NOMO-1 (cell line): ENCODE measurements at regions not wholly inside any gene's neighbourhood (a gene's known extent, or its start where the extent isn't known, plus 50 kb on each side); places are given as distances from the start of the nearest gene placed in this dataset.
"Not testable (repeated sequence)": the region's sequence is repeated elsewhere in the genome, so short reads cannot be mapped to it uniquely, and the experiment has no call there.

Source experiments
- DNase-seq, 2 experiments: peaks; one replicate each; lab custom pipeline; 2025; ENCODE audit not compliant: unreplicated experiment in 2 of 2; lab: John Stamatoyannopoulos, UW

DNA sequence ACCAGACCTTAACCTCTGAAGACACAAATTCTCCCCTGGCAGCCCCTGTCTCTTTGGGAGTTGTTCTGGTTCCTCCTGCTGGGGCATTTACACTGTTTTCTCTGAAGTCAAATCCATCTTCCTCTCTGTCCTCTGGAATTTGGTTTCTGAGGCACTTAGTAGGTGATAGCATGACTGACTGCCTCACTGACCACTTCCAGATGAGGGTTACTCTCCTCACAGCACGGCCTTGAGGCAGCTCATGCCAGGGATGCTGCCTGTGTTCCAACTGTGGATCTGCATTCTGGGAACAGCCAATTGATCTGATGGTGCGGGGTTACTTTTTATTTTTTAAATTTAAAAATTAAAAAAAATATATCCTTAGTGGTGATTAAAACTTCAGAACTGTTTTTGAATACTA, 140.9 kb upstream of the ROPN1 start:
- no peak for DNase-seq

DNA sequence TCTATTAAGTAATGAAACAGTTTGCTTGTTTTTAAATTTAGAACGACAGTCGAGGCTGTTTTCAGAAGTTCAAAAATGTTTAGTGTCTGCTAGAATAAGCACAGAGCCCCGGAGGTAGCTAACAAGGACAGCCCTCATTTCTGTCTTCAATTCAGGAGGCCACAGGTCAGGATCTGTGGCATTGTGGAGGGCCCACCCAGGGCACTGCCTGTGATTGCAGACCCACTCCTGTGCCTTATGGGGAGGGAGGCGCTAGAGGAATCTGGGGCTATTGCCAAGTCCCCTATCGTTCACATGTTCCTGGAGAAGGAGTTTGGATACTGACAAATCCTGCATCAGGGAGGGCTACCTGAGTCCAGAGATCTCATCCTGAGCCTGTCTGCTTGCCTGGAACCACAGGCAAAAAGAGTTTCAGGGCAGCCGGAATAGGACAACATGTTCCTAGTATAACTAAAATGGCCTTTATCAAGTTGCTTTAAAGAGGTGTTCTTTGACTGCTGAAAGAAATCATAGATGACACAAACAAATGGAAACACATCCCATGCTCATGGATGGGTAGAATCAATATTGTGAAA, 141.5 kb upstream of the ROPN1 start:
- DNase-seq: no peak

DNA sequence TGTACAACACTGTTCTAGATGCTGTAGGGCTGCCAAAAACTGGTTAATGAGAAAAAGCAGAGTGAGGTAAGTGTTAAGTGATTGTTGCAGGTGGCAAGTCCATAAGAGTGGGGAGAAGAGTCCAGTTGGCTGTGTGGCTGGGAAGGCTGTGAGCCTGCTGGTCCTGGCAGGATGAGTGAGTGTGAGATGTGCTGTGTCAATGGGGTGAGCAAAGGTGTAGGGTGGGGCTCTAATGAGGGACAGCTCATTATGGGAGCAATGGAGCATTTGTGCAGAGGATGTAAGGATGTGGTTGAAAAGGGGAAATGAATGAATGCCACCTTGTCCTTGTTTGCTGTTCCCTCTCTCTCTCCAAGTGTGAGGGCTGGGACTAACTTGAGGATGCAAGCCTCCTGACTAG, 145.3 kb upstream of the ROPN1 start:
- no peak for DNase-seq

DNA sequence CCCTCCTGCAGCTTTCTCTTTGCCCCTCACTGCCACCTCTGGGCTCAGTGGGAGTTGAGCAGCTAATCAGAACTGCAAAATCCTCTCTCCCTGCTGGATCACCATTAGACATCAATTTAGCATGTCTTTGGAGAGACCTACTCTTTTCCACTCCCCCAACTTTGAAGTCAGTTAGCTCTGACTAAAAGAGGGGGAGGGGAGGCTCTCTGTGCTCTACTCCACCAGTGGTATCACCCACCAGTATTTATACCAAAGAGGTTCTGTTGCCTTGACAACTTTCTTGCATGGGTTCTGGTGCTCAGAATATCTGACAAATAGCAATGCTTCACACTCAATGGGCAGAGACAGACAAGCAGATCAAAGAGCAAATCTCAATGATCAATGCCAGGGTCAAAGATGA, 146.2 kb upstream of the ROPN1 start:
- DNase-seq: no peak

DNA sequence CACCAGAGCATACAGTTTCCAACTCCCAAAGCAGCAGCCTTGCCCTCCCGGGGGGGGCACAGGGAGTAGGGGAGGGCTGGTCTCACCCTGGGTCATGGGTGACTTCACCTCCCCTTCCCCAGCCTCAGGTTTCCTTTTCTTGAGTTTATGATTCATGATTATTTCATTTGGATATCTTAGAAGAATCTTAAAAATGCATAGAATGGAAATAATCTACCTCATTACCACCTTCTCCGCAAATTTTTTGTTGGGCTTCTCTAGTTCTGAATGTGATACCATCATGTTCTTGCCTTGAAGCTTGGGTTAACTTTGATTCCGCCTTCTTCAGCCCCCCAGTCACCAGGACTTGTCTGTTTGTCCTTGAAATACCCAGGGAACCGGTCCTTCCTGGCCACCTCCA, 148.8 kb upstream of the ROPN1 start:
- no peak for DNase-seq

DNA sequence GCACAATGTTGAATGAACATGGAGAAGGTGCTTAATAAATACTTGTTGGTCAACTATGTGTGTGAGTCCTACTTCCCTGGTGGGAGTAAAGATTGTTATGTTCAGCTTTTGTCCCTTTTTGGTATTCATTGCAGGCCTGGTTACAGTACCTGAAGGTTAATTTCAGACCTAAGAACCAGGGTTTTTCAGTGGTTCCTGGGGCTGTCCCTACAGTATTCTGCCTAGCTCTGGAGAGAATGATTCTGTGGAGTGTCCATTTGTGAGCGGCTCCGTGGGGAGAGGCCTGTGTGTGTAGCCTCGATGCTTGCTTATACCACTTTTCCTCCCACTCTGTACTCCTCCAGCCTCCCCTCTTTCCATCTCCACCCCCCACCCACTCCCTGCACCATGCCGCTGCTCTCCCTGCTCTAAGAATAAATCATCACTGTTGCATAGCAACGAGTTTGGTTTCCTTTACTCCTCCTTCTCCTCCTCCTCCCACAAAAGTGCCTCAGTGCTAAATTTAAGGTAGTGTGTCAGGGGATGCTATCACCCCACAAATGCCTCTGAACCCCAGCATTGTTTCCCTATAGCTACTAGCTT, 150.6 kb upstream of the ROPN1 start:
- no peak for DNase-seq

DNA sequence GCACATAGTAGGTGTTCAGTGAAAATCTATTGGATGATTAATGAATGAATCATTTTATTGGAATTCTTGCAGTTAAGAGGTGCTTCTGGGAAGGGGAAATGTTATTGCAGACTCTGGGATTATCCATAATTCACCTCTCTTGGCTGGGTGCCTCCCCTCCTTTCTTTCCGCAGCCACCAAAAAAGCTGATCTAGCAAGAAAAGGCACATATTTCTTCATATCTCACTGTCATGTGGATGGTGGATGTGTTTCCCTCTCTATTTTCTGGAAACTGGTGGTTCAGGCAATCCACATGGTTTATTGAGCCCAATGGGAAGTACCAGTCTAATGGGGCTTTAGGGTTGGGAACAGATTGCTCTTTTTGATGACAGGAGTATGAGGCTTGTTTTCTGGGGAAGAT, 151.1 kb upstream of the ROPN1 start:
- no peak for DNase-seq

DNA sequence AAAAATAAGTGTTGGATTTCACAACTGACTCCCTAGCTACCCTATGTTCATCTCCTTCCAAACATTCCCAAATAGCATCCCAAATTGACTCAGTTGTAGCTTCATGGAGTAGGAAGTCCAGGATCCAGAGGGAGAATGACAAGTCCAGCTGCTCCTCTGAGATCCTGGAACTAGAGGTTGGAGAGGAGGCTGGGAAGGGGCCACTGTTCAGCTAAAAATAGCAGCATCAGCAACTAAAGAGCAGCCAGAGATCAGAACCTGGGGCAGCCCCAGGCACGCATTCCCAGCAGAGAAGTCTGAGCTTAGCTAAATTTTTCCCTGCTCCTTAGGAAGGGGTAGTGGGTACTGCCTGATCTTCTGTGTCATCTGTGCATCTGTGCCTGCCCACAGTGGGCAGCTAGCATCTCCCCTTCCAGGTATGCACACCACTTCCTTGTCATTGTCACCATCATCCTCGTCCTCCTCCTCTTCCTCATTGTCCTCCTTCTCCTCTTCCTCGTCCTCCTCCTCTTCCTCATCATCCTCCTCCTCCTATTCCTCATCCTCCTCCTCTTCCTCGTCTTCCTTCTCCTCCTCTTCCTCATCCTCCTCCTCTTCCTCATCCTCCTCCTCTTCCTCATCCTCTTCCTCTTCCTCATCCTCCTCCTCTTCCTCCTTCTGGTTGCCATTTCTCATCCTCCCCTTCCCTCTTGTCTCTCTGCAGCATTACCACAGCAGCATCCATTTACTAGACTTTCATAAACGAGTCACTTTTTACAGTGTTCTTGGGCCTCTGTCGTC, 152.3 kb upstream of the ROPN1 start:
- no peak for DNase-seq

DNA sequence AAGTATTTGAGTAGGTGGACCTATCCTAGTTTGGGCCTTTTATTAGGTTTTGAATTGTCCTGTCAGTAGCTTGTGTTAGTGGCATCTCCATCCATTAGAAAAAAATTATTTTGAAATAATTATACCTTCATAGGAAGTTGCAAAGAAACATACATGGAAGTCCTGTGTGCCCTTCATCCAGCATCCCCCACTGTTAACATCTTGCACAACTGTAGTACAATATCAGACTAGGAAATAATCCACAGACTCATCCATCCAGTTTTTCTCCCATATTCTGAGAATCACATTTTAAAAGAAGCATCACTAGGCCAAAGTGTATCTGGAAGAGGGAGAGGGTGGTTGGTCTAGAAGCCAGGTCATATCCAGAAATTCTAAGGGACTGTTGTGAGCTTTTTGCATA, 155.5 kb upstream of the ROPN1 start:
- no peak for DNase-seq

DNA sequence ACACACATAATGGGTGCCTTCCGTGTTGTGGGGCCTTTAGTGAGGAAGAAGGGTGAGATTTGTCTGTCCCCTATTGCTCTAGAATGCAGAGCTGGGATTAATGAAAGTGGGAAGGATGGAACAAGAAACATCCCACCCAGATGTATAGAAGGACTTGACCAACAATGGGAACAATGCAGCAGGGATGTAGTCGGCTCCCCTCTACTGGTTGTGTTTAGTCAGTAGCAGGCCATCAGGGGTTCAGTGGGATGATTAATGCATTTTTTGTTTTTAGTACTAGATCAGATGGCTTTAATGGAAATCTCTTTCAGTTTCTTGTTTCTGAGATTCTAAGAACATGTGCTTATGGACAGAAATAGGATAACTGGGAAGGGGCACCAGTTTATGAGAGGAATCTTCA, 156.0 kb upstream of the ROPN1 start:
- no peak for DNase-seq

DNA sequence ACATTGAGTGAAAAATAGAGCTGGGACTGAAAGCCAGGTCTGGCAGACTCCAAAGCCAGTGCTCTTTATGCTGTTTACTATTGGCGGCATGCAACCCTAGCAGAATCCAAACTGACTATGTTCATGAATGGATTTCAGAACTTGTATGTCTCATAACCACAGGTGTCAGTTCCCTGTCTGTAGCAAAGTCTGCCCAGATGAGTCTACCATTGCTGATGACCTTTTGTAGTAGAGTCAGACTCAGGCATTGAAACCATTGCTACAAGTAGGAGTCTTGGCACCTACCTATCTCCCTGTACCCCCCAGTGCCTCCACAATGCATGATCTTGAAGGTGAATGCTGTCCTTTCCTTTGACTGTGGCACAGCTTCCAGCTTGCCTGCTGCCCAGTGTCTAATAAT, 157.2 kb upstream of the ROPN1 start:
- no peak for DNase-seq

DNA sequence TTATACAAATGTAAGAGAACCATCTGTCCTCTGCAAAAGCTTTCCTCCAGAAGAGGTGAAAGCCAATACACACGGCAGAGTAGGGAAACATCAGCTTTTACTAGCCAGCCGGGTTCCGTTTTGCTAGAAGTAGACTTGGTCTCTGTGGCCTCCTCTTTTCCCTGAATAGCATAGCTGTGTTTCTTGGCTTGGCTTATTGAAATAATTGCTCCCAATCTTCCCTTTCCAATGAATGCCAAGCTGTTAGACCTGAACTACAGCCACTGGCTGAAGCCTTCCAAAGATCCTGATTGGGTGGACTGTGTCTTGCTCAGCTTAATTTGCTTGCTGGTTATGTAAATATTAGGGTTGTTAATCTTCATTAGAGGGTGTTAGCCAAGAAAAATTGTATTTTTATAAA, 157.8 kb upstream of the ROPN1 start:
- DNase-seq: no peak

DNA sequence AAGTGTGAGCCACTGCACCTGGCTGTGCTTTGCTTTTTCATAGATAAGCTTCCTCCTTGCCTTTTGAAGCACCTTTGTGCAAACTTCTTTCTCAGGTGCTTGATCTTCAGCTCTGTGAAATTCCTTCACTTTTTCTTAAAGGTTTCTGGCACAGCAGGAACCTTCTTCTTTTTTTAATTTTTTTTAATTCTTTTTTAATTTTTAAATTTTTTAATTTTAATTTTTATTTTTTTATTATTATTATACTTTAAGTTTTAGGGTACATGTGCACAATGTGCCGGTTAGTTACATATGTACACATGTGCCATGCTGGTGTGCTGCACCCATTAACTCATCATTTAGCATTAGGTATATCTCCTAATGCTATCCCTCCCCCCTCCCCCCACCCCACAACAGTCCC, 161.0 kb upstream of the ROPN1 start:
- DNase-seq: not testable (repeated sequence)

DNA sequence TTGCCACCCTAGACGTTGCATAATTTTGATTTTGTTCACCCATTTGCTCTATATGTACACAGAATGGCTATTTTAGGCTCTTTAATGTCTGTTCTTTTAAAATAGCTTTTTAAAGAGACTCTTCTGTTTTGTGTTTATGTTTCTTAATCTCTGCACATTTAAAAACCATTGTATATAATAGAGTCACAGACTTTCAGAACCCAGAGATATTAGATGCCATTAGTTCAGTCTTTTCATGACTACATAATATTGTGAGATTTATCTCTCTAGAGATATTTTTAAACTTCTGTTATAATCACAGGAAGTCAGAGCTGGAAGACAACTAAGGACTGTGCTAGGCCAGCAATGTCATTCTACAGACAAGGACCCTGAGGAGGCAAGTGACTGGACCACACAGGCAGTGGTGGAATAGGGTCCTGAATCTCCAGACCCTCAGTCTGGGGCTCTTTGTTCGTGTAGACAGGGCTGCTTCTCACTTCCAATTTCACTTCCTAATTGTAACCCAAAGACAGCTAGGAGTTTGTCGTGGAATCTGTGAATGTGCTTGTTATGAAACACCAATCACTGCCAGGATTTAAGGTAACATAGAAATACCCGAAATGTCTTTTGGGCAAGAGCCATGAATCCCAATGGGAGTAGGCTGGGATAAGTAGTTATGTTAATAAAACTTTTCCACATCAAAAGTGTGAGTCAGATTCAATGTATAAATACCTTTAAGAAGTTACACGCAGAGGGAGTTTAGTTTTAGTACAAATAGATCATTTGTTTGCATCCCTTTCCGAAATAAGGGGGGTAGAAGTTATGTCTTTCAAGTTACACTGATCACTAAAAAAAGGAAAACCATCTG, 165.2 kb upstream of the ROPN1 start:
- no peak for DNase-seq

DNA sequence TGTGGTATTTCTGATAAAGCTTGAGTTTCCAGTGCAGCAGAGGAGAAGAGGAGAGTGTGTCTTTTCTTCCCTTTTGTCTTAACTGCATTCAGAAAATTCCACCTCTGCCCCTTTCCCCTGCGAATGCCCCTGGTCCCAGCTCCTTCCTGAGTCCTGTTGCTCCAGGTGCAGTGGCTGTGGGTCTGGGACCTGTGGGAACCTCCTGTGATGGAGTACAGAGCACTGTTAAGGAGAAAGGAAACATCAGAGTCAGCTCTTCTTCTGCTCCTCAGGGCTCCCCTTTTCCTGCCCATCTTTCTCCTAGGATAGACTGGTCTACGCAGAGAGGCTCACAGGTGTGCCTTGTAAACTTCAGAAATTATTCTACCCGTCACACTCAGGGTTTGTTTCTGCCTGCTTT, 165.8 kb upstream of the ROPN1 start:
- DNase-seq: no peak

DNA sequence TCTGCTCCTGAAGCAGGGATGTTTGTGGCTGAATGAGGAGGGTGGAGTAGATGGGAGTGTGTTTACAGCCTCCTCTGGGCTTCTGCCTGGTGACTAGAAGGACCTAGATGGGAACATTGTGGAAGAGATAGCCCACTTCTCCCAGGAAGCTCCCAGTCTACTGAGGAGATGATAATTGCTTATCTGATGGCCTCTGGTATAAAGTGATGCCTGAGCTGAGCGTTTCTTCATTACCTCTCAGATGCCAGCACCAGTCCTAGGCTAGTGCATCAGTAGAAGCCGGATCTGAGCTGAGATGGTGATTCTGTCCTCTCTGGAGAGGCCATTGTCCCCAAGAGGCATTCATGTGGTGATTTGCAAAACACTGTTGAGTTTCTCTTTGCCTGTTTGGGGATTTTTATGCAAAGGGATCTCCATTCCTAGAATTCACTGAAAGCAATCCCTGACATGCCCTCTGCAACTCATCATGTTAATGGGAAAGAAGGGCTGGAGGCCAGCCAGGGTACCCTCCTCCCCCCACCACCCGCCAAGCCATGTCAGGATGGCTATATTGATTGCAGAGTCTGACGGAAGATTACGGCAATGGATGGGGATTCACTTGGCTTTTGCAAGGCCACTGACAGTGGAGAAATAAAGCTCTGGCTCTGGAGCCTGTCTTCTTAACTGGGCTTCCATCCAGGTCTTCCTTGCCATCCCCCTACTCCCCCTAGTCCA, 166.4 kb upstream of the ROPN1 start:
- no peak for DNase-seq

DNA sequence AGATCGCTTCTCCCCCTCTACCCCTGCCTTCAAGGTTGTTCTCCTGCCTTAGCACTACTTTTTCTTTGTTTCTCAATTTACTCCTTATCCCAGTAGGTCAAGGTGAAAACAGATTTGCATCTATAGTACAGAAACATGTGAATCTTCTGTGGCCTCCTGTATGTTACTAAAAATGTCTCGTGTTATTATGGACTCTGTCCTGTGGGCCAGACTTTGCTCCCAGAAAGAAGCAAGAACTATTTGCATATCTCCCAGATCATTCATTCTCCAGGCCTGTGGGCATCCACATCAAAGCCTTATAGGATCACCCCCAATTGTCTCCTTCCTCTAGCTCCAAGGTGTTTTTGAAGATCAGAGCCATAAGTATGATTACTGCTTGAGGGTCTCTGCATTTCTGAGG, 169.5 kb upstream of the ROPN1 start:
- no peak for DNase-seq

DNA sequence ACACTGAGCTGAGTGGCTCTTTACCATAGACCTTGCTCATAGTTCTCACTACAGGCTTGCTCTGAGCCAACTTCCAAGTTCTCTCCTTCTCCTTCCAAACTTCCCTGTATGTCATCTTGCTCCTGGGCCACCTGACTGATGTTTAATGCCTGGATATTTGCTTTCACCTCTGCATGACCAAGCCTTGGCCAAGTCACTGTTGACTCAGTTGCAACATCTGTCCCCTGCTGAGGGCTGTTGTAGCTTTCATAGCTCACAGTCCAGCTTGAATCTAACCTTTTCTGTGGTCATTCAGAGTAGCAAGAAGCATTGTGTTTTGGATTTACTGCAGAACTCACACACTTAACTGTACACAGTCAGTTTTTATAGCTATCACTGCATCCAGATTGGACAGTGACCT, 171.8 kb upstream of the ROPN1 start:
- DNase-seq: no peak

DNA sequence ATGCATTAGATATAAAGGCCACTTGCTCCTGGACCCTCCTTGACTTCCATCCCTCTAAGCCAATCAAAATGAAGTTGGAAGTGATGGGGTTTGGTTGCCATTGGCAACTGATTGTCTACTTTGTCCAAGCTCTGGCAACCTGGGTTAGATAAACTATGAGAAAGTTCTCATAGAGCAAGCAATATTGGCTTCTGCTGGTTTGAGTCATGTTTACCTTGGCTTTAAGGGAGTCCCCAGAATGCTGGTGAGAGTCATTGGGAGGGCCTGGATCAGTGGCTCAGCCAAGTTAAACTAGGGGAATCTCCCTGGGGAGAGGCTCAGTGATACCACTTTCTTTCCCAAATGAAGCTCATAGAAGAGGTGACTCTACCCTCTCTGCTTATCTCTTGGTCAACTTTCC, 176.3 kb upstream of the ROPN1 start:
- DNase-seq: no peak

DNA sequence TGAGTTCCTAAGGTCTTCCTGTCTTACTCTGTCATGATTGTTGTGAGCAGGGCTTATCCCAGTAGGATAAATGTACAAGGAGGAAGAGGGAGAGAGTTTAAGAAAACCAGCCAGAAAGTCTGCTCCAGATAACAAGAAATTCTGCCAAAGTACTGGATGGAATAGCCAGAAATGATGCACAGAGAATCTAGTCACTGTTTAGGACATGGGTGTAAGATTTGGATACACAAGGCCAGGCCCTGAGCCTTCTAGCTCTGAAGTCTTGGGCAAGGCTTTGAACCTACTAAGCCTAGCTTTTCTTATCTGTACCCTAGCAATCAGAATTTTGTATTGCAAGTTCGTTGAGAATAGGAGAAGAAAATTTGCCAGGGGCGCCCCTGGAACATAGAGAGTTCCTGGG, 180.4 kb upstream of the ROPN1 start:
- no peak for DNase-seq

DNA sequence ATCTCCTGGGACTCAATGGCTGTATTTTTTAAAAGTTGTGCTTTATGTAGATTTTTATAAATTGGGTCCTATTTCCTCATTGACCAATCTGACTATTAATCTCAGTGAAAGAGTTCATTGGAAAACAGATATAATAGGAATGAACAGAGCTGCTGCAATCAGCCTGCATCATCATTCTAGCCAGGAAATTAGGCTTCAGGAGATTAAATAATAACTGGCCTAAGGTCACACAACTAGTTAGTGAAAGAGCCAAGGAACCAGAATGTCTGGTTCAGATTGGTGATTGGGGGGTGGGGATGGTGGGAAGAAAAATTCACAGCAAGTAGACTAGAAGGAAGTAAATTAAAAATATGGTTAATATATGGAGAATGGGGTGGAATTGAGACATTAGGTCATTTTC, 180.9 kb upstream of the ROPN1 start:
- no peak for DNase-seq
